ENCODE measurements at regions not wholly inside any gene's neighbourhood (a gene's known extent, or its start where the extent isn't known, plus 50 kb on each side); places are given as distances from the start of the nearest gene placed in this dataset.

- in situ Hi-C loops (cut with HindIII; ENCODE audit: low pct_unique_long_range_greater_than_20kb, low sequenced_read_pairs) = no loop called here
- no peak for DNase-seq (ENCODE audit: low read depth)
These were observed 51.1 kb upstream of the ZNF236 start for GRCh38 chr18:76771192-76771799.

- in situ Hi-C loops (cut with HindIII; ENCODE audit: low pct_unique_long_range_greater_than_20kb, low sequenced_read_pairs) = no loop called here
- no peak for DNase-seq (ENCODE audit: low read depth)
These were observed 54.4 kb upstream of the ZNF236 start for GRCh38 chr18:76767954-76768353.

GRCh38 chr18:76766429-76766828 lies 55.9 kb upstream of the ZNF236 start:
- no peak for DNase-seq (ENCODE audit: low read depth)
- in situ Hi-C loops (cut with HindIII; ENCODE audit: low pct_unique_long_range_greater_than_20kb, low sequenced_read_pairs) = no loop called here

- in situ Hi-C loops (cut with HindIII; ENCODE audit: low pct_unique_long_range_greater_than_20kb, low sequenced_read_pairs) = no loop called here
- no peak for DNase-seq (ENCODE audit: low read depth)
These were observed 56.7 kb upstream of the ZNF236 start for GRCh38 chr18:76765649-76766048.

GRCh38 chr18:76764291-76764901 lies 58.0 kb upstream of the ZNF236 start:
- in situ Hi-C loops (cut with HindIII; ENCODE audit: low pct_unique_long_range_greater_than_20kb, low sequenced_read_pairs) = no loop called here

GRCh38 chr18:76759056-76759455 lies 63.3 kb upstream of the ZNF236 start:
- DNase-seq (ENCODE audit: low read depth) = no peak
- in situ Hi-C loops (cut with HindIII; ENCODE audit: low pct_unique_long_range_greater_than_20kb, low sequenced_read_pairs) = no loop called here

More at GRCh38 chr18:76764291-76764901, 58.0 kb upstream of the ZNF236 start:
- DNase-seq (ENCODE audit: low read depth) = no peak

- in situ Hi-C loops (cut with HindIII; ENCODE audit: low pct_unique_long_range_greater_than_20kb, low sequenced_read_pairs) = no loop called here
- no peak for DNase-seq (ENCODE audit: low read depth)
These were observed 64.4 kb upstream of the ZNF236 start for GRCh38 chr18:76757925-76758324.

- in situ Hi-C loops (cut with HindIII; ENCODE audit: low pct_unique_long_range_greater_than_20kb, low sequenced_read_pairs) = no loop called here
- no peak for DNase-seq (ENCODE audit: low read depth)
These were observed 65.0 kb upstream of the ZNF236 start for GRCh38 chr18:76757335-76757734.

- in situ Hi-C loops (cut with HindIII; ENCODE audit: low pct_unique_long_range_greater_than_20kb, low sequenced_read_pairs) = no loop called here
These were observed 65.7 kb upstream of the ZNF236 start for GRCh38 chr18:76756531-76757253.

GRCh38 chr18:76754351-76754750 lies 68.0 kb upstream of the ZNF236 start:
- in situ Hi-C loops (cut with HindIII; ENCODE audit: low pct_unique_long_range_greater_than_20kb, low sequenced_read_pairs) = no loop called here
- no peak for DNase-seq (ENCODE audit: low read depth)

More at GRCh38 chr18:76756531-76757253, 65.7 kb upstream of the ZNF236 start:
- DNase-seq (ENCODE audit: low read depth) = no peak

GRCh38 chr18:76752400-76752799 lies 70.0 kb upstream of the ZNF236 start:
- no peak for DNase-seq (ENCODE audit: low read depth)
- in situ Hi-C loops (cut with HindIII; ENCODE audit: low pct_unique_long_range_greater_than_20kb, low sequenced_read_pairs) = no loop called here

- no peak for DNase-seq (ENCODE audit: low read depth)
- in situ Hi-C loops (cut with HindIII; ENCODE audit: low pct_unique_long_range_greater_than_20kb, low sequenced_read_pairs) = no loop called here
These were observed 71.2 kb upstream of the ZNF236 start for GRCh38 chr18:76750917-76751890.

GRCh38 chr18:76750269-76750668 lies 72.1 kb upstream of the ZNF236 start:
- DNase-seq (ENCODE audit: low read depth) = no peak
- in situ Hi-C loops (cut with HindIII; ENCODE audit: low pct_unique_long_range_greater_than_20kb, low sequenced_read_pairs) = no loop called here

GRCh38 chr18:76747676-76748075 lies 74.7 kb upstream of the ZNF236 start:
- DNase-seq (ENCODE audit: low read depth) = no peak
- in situ Hi-C loops (cut with HindIII; ENCODE audit: low pct_unique_long_range_greater_than_20kb, low sequenced_read_pairs) = no loop called here

- in situ Hi-C loops (cut with HindIII; ENCODE audit: low pct_unique_long_range_greater_than_20kb, low sequenced_read_pairs) = no loop called here
- DNase-seq (ENCODE audit: low read depth) = no peak
These were observed 81.0 kb upstream of the ZNF236 start for GRCh38 chr18:76741346-76741745.

GRCh38 chr18:76736309-76736708 lies 86.0 kb upstream of the ZNF236 start:
- no peak for DNase-seq (ENCODE audit: low read depth)
- in situ Hi-C loops (cut with HindIII; ENCODE audit: low pct_unique_long_range_greater_than_20kb, low sequenced_read_pairs) = no loop called here

- DNase-seq (ENCODE audit: low read depth) = no peak
- in situ Hi-C loops (cut with HindIII; ENCODE audit: low pct_unique_long_range_greater_than_20kb, low sequenced_read_pairs) = no loop called here
These were observed 91.5 kb upstream of the ZNF236 start for GRCh38 chr18:76730901-76731300.

- DNase-seq (ENCODE audit: low read depth) = no peak
- in situ Hi-C loops (cut with HindIII; ENCODE audit: low pct_unique_long_range_greater_than_20kb, low sequenced_read_pairs) = no loop called here
These were observed 94.8 kb upstream of the ZNF236 start for GRCh38 chr18:76727589-76727988.

GRCh38 chr18:76725445-76725844 lies 96.9 kb upstream of the ZNF236 start:
- DNase-seq (ENCODE audit: low read depth) = no peak
- in situ Hi-C loops (cut with HindIII; ENCODE audit: low pct_unique_long_range_greater_than_20kb, low sequenced_read_pairs) = no loop called here

Measured in Caki2 (cell line).